Mammary epithelial cell (primary cell): ENCODE measurements at regions not wholly inside any gene's neighbourhood (a gene's known extent, or its start where the extent isn't known, plus 50 kb on each side); places are given as distances from the start of the nearest gene placed in this dataset.

ENCODE experiments used
- CTCF ChIP-seq, 2 donors: IDR thresholded peaks in 1 of 2; conservative IDR thresholded peaks in 1 of 2; 2 replicates each; pipeline ENCODE4 v1.5.1; 2011 to 2012; ENCODE audit warnings: inconsistent platforms in 2 of 2, low read length in 2 of 2, mild to moderate bottlenecking in 2 of 2, control low read depth in 1 of 2, low read depth in 1 of 2; ENCODE audit not compliant: insufficient read depth in 1 of 2; ENCODE audit errors: extremely low read depth in 1 of 2
- EZH2 ChIP-seq: IDR thresholded peaks from 2 replicates; pipeline ENCODE4 v1.6.1; 2012; ENCODE audit warnings: low read length, inconsistent platforms, borderline replicate concordance

DNA sequence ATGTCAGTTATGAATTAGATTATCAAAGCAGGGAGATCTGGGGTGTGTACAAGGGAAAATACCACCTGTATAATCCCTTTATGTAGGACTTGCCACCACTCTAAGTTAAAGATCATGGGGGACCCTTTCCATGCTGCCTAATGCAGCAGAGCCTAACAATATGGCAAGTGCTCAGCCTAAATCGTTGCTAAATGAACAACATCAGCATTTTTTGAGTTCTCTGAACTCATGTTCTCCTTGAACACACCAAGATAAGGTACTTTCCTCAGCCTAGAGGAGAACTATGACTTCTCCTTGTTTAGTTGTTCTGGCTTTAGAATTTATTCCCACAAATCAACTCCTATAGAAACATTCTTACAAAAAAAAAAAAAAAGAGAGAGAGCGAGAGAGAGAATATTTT lies 177.0 kb downstream of the DUSP10 start:
- TF ChIP-seq CTCF (conservative IDR thresholded peaks at IDR 0.05 in 1 of 2, IDR thresholded peaks at IDR 0.05 in 1 of 2; ENCODE audit: extremely low read depth in 1 of 2, insufficient read depth in 1 of 2, low read depth in 1 of 2, low read length in 2 of 2) (no peak), EZH2 (no peak)
